ENCODE measurements at regions not wholly inside any gene's neighbourhood (a gene's known extent, or its start where the extent isn't known, plus 50 kb on each side); places are given as distances from the start of the nearest gene placed in this dataset.

DNA sequence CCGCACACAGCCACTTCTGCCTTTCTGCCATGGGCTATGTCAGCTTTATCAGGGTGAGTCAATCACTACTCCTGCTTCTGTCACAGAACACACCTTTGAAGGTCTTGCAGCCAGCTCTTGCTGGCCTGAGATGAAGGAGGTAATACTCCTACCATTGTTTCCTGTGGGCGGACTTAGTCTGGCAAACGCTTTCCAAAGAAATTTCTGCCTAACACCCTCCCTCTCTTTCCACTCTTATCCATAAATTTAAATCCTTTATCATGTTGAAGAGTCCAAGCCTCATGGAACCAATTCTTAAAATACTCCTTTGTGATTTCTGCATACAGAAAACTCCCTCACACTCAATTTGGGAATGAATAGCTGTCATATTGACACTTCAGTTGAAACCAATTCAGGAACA, 633.1 kb upstream of the CHRM3 start:
- TF ChIP-seq EZH2 (IDR thresholded peaks at IDR 0.05) (no peak), POLR2AphosphoS5 (IDR thresholded peaks at IDR 0.05; ENCODE audit: borderline replicate concordance, low read depth, low read length) (no peak), FOXP2 (optimal IDR thresholded peaks at IDR 0.05; ENCODE audit: control extremely low read depth, extremely low read length, insufficient read depth) (no peak)

Measured in SK-N-MC (cell line).